Breast epithelium (tissue), 3 donors: ENCODE measurements at regions not wholly inside any gene's neighbourhood (a gene's known extent, or its start where the extent isn't known, plus 50 kb on each side); places are given as distances from the start of the nearest gene placed in this dataset.

ENCODE experiments used
- POLR2A ChIP-seq: fragments of 450-650 bp; IDR thresholded peaks from one replicate; pipeline ENCODE4 v1.6.1; 2016; ENCODE audit warnings: antibody characterized with exemption, mild to moderate bottlenecking, moderate library complexity
- POLR2AphosphoS5 ChIP-seq, 3 donors: sonication (generic); formaldehyde crosslinking; IDR thresholded peaks; one replicate each; pipeline ENCODE4 v1.6.1; 2017; ENCODE audit warnings: antibody characterized with exemption in 3 of 3
- TF ChIP-seq, protein P1 (sequence below), 3 donors: fragments of 450-650 bp; IDR thresholded peaks; one replicate each; pipeline ENCODE4 v1.5.1; 2016 to 2017; ENCODE audit warnings: antibody characterized with exemption in 3 of 3, mild to moderate bottlenecking in 3 of 3, moderate library complexity in 3 of 3

DNA sequence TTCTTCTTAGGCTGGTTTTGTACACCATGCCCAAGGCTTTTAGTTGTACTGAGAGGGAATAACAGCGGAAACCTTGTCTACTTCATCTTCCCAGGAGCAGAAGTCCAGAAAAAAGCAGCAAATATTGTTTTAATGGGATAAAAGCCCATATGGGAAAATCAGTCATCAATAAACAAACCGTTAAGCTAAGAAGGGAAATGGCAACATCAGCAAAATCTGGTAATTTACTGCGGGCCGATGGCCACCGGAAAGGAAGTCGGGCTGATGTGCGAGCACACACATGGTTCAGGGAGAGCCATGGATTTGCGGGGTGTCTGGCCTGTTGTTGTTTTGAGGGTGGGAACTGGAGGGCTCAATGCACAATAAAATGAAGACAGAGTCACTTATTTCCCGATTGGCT, 300.7 kb upstream of the RAB6C start:
- TF ChIP-seq, protein P1, sequence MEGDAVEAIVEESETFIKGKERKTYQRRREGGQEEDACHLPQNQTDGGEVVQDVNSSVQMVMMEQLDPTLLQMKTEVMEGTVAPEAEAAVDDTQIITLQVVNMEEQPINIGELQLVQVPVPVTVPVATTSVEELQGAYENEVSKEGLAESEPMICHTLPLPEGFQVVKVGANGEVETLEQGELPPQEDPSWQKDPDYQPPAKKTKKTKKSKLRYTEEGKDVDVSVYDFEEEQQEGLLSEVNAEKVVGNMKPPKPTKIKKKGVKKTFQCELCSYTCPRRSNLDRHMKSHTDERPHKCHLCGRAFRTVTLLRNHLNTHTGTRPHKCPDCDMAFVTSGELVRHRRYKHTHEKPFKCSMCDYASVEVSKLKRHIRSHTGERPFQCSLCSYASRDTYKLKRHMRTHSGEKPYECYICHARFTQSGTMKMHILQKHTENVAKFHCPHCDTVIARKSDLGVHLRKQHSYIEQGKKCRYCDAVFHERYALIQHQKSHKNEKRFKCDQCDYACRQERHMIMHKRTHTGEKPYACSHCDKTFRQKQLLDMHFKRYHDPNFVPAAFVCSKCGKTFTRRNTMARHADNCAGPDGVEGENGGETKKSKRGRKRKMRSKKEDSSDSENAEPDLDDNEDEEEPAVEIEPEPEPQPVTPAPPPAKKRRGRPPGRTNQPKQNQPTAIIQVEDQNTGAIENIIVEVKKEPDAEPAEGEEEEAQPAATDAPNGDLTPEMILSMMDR (IDR thresholded peaks at IDR 0.05), result no peak
- TF ChIP-seq POLR2A (no peak), POLR2AphosphoS5 (IDR thresholded peaks at IDR 0.05) (no peak)
